GM12873 (cell line): ENCODE measurements at regions not wholly inside any gene's neighbourhood (a gene's known extent, or its start where the extent isn't known, plus 50 kb on each side); places are given as distances from the start of the nearest gene placed in this dataset.

Experiments
- TF ChIP-seq, protein P1 (sequence below): IDR thresholded peaks from 2 replicates; pipeline ENCODE4 v1.5.1; 2012; ENCODE audit warnings: low read depth, mild to moderate bottlenecking, moderate library complexity, low read length, control low read depth; ENCODE audit not compliant: insufficient read depth; ENCODE audit errors: missing control alignments

DNA sequence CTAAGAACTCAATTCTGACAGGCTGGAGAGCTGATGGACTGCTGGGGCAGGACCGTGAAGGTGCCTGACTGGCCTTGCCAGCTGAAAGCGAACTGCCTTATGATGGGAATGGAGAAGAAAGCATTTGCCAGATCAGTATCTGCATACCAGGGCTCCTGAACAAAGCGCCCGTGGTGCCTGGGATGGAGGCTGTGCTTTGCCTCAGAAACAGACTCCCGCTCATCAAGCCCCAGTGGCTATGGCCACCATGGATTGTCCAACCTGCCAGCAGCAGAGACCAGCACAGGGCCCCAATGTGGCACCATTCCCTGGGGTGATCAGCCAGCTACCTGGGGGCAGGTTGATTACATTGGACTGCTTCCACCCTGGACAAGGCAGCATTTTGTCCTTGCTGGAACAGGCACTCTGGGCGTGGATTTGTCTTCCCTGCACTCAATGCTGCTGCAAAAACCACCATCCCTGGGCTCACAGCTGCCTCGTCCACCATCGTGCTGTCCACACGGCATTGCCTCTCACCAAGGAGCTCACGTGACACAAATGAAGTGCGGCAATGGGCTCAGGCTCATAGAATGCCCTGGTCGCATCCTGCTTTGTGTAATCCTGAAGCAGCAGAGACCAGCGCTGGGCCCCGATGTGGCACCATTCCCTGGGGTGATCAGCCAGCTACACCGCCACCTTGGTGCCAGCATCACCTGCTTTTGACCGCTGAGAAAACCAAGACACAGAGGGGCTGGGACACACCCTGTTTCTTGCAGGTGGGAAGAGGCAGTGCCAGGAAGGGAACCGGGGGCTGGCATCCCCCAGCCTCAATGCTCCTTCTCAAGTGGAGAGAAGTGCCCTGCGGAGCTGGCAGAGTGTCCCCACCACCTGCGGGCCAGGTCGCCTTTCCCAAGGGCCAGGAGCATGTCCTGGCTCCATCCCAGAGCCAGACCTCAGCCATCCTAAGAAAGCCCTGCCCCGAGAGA is 1367.5 kb downstream of the BRD1 start:
- TF ChIP-seq, protein P1, sequence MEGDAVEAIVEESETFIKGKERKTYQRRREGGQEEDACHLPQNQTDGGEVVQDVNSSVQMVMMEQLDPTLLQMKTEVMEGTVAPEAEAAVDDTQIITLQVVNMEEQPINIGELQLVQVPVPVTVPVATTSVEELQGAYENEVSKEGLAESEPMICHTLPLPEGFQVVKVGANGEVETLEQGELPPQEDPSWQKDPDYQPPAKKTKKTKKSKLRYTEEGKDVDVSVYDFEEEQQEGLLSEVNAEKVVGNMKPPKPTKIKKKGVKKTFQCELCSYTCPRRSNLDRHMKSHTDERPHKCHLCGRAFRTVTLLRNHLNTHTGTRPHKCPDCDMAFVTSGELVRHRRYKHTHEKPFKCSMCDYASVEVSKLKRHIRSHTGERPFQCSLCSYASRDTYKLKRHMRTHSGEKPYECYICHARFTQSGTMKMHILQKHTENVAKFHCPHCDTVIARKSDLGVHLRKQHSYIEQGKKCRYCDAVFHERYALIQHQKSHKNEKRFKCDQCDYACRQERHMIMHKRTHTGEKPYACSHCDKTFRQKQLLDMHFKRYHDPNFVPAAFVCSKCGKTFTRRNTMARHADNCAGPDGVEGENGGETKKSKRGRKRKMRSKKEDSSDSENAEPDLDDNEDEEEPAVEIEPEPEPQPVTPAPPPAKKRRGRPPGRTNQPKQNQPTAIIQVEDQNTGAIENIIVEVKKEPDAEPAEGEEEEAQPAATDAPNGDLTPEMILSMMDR, result no peak

DNA sequence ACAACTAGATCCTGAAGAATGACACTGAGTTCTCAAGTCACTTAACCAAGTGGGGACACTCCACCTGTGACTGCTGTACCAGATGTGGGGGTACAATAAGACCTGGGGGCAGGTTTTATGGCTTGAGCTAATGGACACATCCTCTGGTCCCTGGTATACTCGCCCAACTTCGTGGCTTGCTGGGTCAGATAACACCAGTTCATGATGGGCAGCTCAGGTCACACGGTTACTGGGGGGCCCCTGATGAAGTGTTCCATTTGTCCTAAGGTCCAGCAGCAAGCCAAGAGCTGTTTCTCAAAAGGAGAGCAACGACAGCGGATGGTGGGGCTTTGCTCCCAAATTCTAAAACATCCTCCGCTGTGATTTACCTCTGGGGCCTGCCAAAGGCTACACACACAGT is 1368.4 kb downstream of the BRD1 start:
- TF ChIP-seq, protein P1, result no peak

- TF ChIP-seq, protein P1, result no peak
These were observed 1371.2 kb downstream of the BRD1 start for GRCh38 chr22:48456449-48456848.

GRCh38 chr22:48453751-48454485 is 1373.8 kb downstream of the BRD1 start:
- TF ChIP-seq, protein P1, result no peak

DNA sequence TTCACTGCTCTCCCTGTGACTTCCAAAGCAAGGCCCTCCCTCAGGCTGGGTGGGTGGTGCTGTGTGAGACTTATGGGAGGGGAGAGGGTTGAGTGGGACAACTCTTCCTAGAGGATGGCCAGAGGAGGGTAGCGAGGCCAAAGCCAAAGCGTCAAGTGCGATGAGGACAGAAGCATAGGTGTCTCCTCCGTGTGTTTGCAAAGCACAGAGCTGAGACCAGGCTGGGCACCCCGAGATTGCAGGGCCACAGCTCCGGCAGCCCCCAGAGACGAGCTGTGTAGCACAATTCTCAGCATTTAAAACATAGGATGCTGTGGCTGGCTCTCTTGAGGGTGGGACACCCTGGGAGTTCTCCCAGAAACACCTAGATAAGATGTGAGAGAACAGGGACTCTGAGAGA is 1374.5 kb downstream of the BRD1 start:
- TF ChIP-seq, protein P1, result no peak

GRCh38 chr22:48452766-48453165 is 1374.9 kb downstream of the BRD1 start:
- TF ChIP-seq, protein P1, result no peak

DNA sequence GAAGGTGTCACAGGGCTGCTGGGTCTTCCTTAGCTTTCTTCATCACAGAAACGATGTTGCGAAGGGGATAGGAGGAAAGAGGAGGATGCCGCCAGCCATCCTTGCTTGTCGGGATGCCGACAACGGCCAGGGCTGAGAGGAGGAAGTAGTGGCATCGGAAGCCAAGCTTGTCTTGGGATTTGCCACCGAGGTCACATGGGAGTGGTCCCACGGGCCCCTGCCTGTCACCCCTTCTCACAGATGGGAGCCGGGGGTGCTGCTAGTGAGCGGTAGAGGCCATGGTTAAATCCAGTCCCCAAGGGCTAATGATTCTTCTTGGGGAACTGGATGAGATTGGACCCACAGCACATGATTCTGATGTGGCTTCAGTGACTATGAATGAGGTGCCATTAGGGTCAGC is 1375.8 kb downstream of the BRD1 start:
- TF ChIP-seq, protein P1, result no peak
